Keratinocyte (primary cell): ENCODE measurements at regions not wholly inside any gene's neighbourhood (a gene's known extent, or its start where the extent isn't known, plus 50 kb on each side); places are given as distances from the start of the nearest gene placed in this dataset.

Experiments
- DNase-seq: peaks from one replicate; pipeline ENCODE4 v3.0.0-alpha.2; 2011; ENCODE audit warnings: low read depth, missing footprints, low spot score
- FAIRE-seq: peaks from 2 replicates; lab custom pipeline; 2011; peaks lifted over from hg19 to GRCh38; lab: Jason Lieb, UNC
- H2AFZ ChIP-seq: 2 replicates; pipeline ENCODE4 v1.6.0; 2012; ENCODE audit warnings: low read length, control low read depth, inconsistent platforms; ENCODE audit not compliant: control insufficient read depth
- H3K27ac ChIP-seq: 2 replicates; pipeline ENCODE4 v1.5.1; 2011; ENCODE audit warnings: low read length; ENCODE audit not compliant: control insufficient read depth, insufficient read depth
- H3K27me3 ChIP-seq: 3 replicates; pipeline ENCODE4 v1.6.0; 2011; ENCODE audit warnings: low read length; ENCODE audit not compliant: control insufficient read depth, insufficient read depth; ENCODE audit errors: extremely low read depth
- H3K36me3 ChIP-seq, 2 experiments: 2 replicates in 1 of 2; 3 replicates in 1 of 2; pipeline ENCODE4 v1.5.1; 2011; ENCODE audit warnings: low read length in 2 of 2, mild to moderate bottlenecking in 1 of 2; ENCODE audit not compliant: control insufficient read depth in 2 of 2, insufficient read depth in 2 of 2; ENCODE audit errors: extremely low read depth in 1 of 2
- H3K4me1 ChIP-seq: 3 replicates; pipeline ENCODE4 v1.5.1; 2011; ENCODE audit warnings: low read length; ENCODE audit not compliant: control insufficient read depth, insufficient read depth; ENCODE audit errors: extremely low read depth
- H3K4me2 ChIP-seq: 3 replicates; pipeline ENCODE4 v1.6.0; 2011; ENCODE audit warnings: low read depth, low read length; ENCODE audit not compliant: control insufficient read depth, insufficient read depth; ENCODE audit errors: extremely low read depth
- H3K4me3 ChIP-seq, 3 experiments: fragments of 200-600 bp in 1 of 3; sonication (generic) in 1 of 3; 2 replicates in 2 of 3; 3 replicates in 1 of 3; pipeline ENCODE4 v1.5.1; 2011 to 2016; ENCODE audit warnings: low read length in 3 of 3, mild to moderate bottlenecking in 3 of 3, control low read depth in 2 of 3, inconsistent platforms in 1 of 3, low read depth in 1 of 3, mixed read lengths in 1 of 3, mixed run types in 1 of 3, moderate library complexity in 1 of 3; ENCODE audit not compliant: control insufficient read depth in 2 of 3, insufficient read depth in 2 of 3; ENCODE audit errors: extremely low read depth in 1 of 3
- H3K79me2 ChIP-seq: 2 replicates; pipeline ENCODE4 v1.6.0; 2012; ENCODE audit warnings: low read length; ENCODE audit not compliant: control insufficient read depth, insufficient read depth
- H3K9ac ChIP-seq: 3 replicates; pipeline ENCODE4 v1.6.0; 2011; ENCODE audit warnings: low read length; ENCODE audit not compliant: control insufficient read depth, insufficient read depth; ENCODE audit errors: extremely low read depth
- H3K9me1 ChIP-seq: 3 replicates; pipeline ENCODE4 v1.6.0; 2011; ENCODE audit warnings: low read length; ENCODE audit not compliant: control insufficient read depth, insufficient read depth; ENCODE audit errors: extremely low read depth
- H3K9me3 ChIP-seq: 2 replicates; pipeline ENCODE4 v1.5.1; 2012; ENCODE audit warnings: low read depth, low read length; ENCODE audit not compliant: control insufficient read depth
- H4K20me1 ChIP-seq: 3 replicates; pipeline ENCODE4 v1.6.0; 2011; ENCODE audit warnings: low read length; ENCODE audit not compliant: control insufficient read depth, insufficient read depth; ENCODE audit errors: extremely low read depth
- CTCF ChIP-seq, 3 experiments: IDR thresholded peaks in 1 of 3; conservative IDR thresholded peaks in 1 of 3; optimal IDR thresholded peaks in 1 of 3; 2 replicates in 2 of 3; 3 replicates in 1 of 3; pipeline versions ENCODE3 to v1.5.1; 2011; ENCODE audit warnings: low read length in 3 of 3, mild to moderate bottlenecking in 3 of 3, moderate library complexity in 2 of 3, control low read depth in 1 of 3, inconsistent platforms in 1 of 3; ENCODE audit not compliant: insufficient read depth in 2 of 3; ENCODE audit errors: extremely low read depth in 1 of 3
- EZH2 ChIP-seq: IDR thresholded peaks from one replicate; pipeline ENCODE4 v1.6.1; 2012; ENCODE audit warnings: inconsistent platforms, mild to moderate bottlenecking, low read length, moderate library complexity
- dilution Hi-C: fragments of 300-500 bp; cut with MboI; formaldehyde crosslinking; loops from one replicate; pipeline ENCODE4 v1.7.0; 2020; ENCODE audit warnings: low sequenced_read_pairs; ENCODE audit not compliant: extremely low pct_ligation_motif_present

- no peaks in the 10 kb centered on the region for H3K36me3 ChIP-seq
- no peak for FAIRE-seq
- dilution Hi-C loops, result no loop called here
- DNase-seq, result no peak
- no peaks in the 10 kb centered on the region for H3K27me3 ChIP-seq
- H3K9me3 ChIP-seq, result peaks cover 2% of the 10 kb centered on the region
- no peaks in the 10 kb centered on the region for H3K79me2 ChIP-seq
- H3K9ac ChIP-seq, result no peak overlapping the region
- TF ChIP-seq EZH2 (no peak), CTCF (optimal IDR thresholded peaks at IDR 0.05 in 1 of 3, IDR thresholded peaks at IDR 0.05 in 1 of 3, conservative IDR thresholded peaks at IDR 0.05 in 1 of 3; ENCODE audit: extremely low read depth in 1 of 3, insufficient read depth in 2 of 3, low read length in 3 of 3) (no peak)
- H3K4me3 ChIP-seq, result no peak overlapping the region
- no peak overlapping the region for H2AFZ ChIP-seq
- no peak overlapping the region for H3K4me2 ChIP-seq
- H4K20me1 ChIP-seq, result no peaks in the 10 kb centered on the region
- no peak overlapping the region for H3K27ac ChIP-seq
- H3K4me1 ChIP-seq, result no peaks in the 10 kb centered on the region
- H3K9me1 ChIP-seq, result no peaks in the 10 kb centered on the region
Measured at GRCh38 chr5:26026044-26026443, 1012.3 kb downstream of the CDH9 start.

GRCh38 chr5:26024774-26025173, 1013.6 kb downstream of the CDH9 start:
- dilution Hi-C loops, result no loop called here
- no peaks in the 10 kb centered on the region for H3K9me1 ChIP-seq
- no peak for TF ChIP-seq EZH2
- no peak for TF ChIP-seq CTCF (optimal IDR thresholded peaks at IDR 0.05 in 1 of 3, IDR thresholded peaks at IDR 0.05 in 1 of 3, conservative IDR thresholded peaks at IDR 0.05 in 1 of 3; ENCODE audit: extremely low read depth in 1 of 3, insufficient read depth in 2 of 3, low read length in 3 of 3)
- no peaks in the 10 kb centered on the region for H3K4me1 ChIP-seq
- H4K20me1 ChIP-seq, result no peaks in the 10 kb centered on the region
- H3K9me3 ChIP-seq, result no peaks in the 10 kb centered on the region
- DNase-seq (no peak), FAIRE-seq (no peak)
- no peak overlapping the region for H3K27ac ChIP-seq
- no peaks in the 10 kb centered on the region for H3K27me3 ChIP-seq
- no peak overlapping the region for H3K4me2 ChIP-seq
- H3K4me3 ChIP-seq, result no peak overlapping the region
- no peak overlapping the region for H3K9ac ChIP-seq
- no peak overlapping the region for H2AFZ ChIP-seq
- no peaks in the 10 kb centered on the region for H3K79me2 ChIP-seq
- no peaks in the 10 kb centered on the region for H3K36me3 ChIP-seq
